Heart left ventricle (tissue), 16 donors: ENCODE measurements at regions not wholly inside any gene's neighbourhood (a gene's known extent, or its start where the extent isn't known, plus 50 kb on each side); places are given as distances from the start of the nearest gene placed in this dataset.

Source experiments
- ATAC-seq, 4 donors: fragments of 200-7000 bp; cut with Tn5 transposase; one replicate each; pipeline ENCODE4 v1.9.1; 2020 to 2022; ENCODE audit warnings: moderate library complexity in 4 of 4, mild to moderate bottlenecking in 3 of 4, moderate number of reproducible peaks in 1 of 4
- DNase-seq, 5 donors: peaks; one replicate each; pipeline ENCODE4 v3.0.0-alpha.2; 2020
- H3K27ac ChIP-seq, 12 donors: fragments of 200-600 bp; sonication (generic) in 4 of 12; one replicate each; pipeline versions ENCODE4 v1.5.0 to v1.8.0; 2016 to 2022; ENCODE audit warnings: mild to moderate bottlenecking in 2 of 12
- H3K27me3 ChIP-seq, 9 donors: fragments of 200-600 bp; sonication (generic) in 2 of 9; one replicate each; pipeline versions ENCODE4 v1.5.1 to v1.8.0; 2016 to 2022; ENCODE audit warnings: mild to moderate bottlenecking in 3 of 9
- H3K36me3 ChIP-seq, 9 donors: fragments of 200-600 bp; sonication (generic) in 2 of 9; one replicate each; pipeline versions ENCODE4 v1.5.0 to v1.8.0; 2018 to 2022; ENCODE audit warnings: mild to moderate bottlenecking in 2 of 9
- H3K4me1 ChIP-seq, 12 donors: fragments of 200-600 bp; sonication (generic) in 4 of 12; one replicate each; pipeline versions ENCODE4 v1.5.0 to v1.8.0; 2016 to 2022; ENCODE audit warnings: mild to moderate bottlenecking in 3 of 12
- H3K4me3 ChIP-seq, 12 donors: fragments of 200-600 bp; sonication (generic) in 4 of 12; one replicate each; pipeline versions ENCODE4 v1.5.0 to v1.8.0; 2017 to 2022; ENCODE audit warnings: mild to moderate bottlenecking in 9 of 12, moderate library complexity in 4 of 12
- H3K9me3 ChIP-seq, 12 donors: fragments of 200-600 bp; sonication (generic) in 4 of 12; one replicate each; pipeline versions ENCODE4 v1.5.0 to v1.8.0; 2016 to 2022; ENCODE audit warnings: mild to moderate bottlenecking in 1 of 12
- CTCF ChIP-seq, 12 donors: fragments of 200-600 bp; sonication (generic) in 4 of 12; IDR thresholded peaks; one replicate each; pipeline versions ENCODE4 v1.5.0 to v1.8.0; 2018 to 2022; ENCODE audit warnings: antibody characterized with exemption in 12 of 12, mild to moderate bottlenecking in 5 of 12
- POLR2A ChIP-seq, 2 donors: fragments of 450-650 bp; IDR thresholded peaks; one replicate each; pipeline ENCODE4 v1.6.1; 2017; ENCODE audit warnings: antibody characterized with exemption in 2 of 2, mild to moderate bottlenecking in 2 of 2, moderate library complexity in 2 of 2
- WGBS, 4 donors: extraction: QIAGEN DNeasy Blood & Tissue Kit in 2 of 4; methylation state at CpG; one replicate each; pipeline versions ENCODE4 v1.1.5 to v1.1.7; 2013 to 2018; 5-methylcytosine and 5-hydroxymethylcytosine counted together
- intact Hi-C, 10 donors: fragments of 100-400 bp; cut with DNase I; formaldehyde crosslinking; loops; one replicate each; pipeline versions ENCODE4 v1.11.1 to v1.14.2; 2022
- donor health status: ischemic (EF 13 %, LVEDD 7.1; RV severe dilation, severe dysfunction).
- donor health status: healthy with polysubstance abuse.
- donor health status: DM: no; HTN: yes; CAD: no.
- donor health status: DM: no; HTN: no; CAD: no.
- donor health status: ischemic (EF 25% LVEDD 6.9; RV normal size, moderate dysfunction).
- donor health status: ischemic (EF 25% LVEDD 5.7; RV mildly dilated, moderate dysfunction).
- donor health status: healthy.
- donor health status: DM: yes; HTN: yes; CAD: no.
- donor health status: ischemic (EF 35%, LVEDD 5.7; RV mildly dilated, moderate dysfunction).
- donor health status: nonischemic (EF 11% LVEDD 7.7; RV severe dilation, severe dysfunction).
- donor health status: DM: yes; HTN: yes; CAD: no.
- donor health status: PGD.
- donor health status: ischemic (EF 29% LVEDD 5.4; RV normal size, mild dysfunction).
- donor health status: nonischemic (EF 23%, LVEDD 6.1; RV moderate dilation, normal function).

DNA sequence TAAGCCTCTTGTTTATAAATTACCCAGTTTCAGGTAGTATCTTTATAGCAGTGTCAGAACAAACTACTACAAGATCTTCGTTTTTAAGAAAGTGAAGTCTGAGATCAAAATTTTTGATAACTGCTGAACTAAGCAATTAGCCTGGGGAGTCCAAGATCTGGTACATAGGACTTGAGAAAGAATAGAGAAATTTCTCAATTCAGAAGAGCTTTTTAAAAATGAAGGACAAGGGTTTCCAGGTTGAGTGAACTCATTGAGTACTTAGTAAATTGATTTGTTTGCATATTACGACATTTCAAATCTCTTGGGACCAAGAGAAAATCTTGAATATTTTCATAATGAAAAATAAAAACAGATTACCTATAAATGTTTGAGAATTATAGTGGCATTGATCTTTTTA lies 386.6 kb upstream of the THRB start:
- TF ChIP-seq CTCF (IDR thresholded peaks at IDR 0.05): no peak
- TF ChIP-seq POLR2A (IDR thresholded peaks at IDR 0.05): no peak
- 85 to 88% (median 86%) methylated on average over 2 of the region's 2 CpGs for WGBS, 4 donors
- no peak for DNase-seq
- Histone ChIP-seq H3K4me1 (no peaks in the 10 kb centered on the region), H3K36me3 (no peaks in the 10 kb centered on the region), H3K9me3 (no peaks in the 10 kb centered on the region), H3K27me3 (peaks cover 0 to 4% (median 0%) of the 10 kb centered on the region in 9 donors), H3K27ac (no peak overlapping the region), H3K4me3 (no peak overlapping the region)
- no peak for ATAC-seq
- intact Hi-C loops: no loop called here

- H3K27me3 ChIP-seq: no peaks in the 10 kb centered on the region
- H3K4me3 ChIP-seq: no peak overlapping the region
- WGBS, 4 donors: 80 to 86% (median 83%) methylated on average over 5 of the region's 5 CpGs
- intact Hi-C loops: no loop called here
- no peaks in the 10 kb centered on the region for H3K9me3 ChIP-seq
- no peak for DNase-seq
- no peak overlapping the region for H3K27ac ChIP-seq
- H3K36me3 ChIP-seq: no peaks in the 10 kb centered on the region
- no peak for ATAC-seq
- TF ChIP-seq POLR2A (IDR thresholded peaks at IDR 0.05) (no peak), CTCF (IDR thresholded peaks at IDR 0.05) (no peak)
- no peaks in the 10 kb centered on the region for H3K4me1 ChIP-seq
These were observed 391.9 kb upstream of the THRB start for GRCh38 chr3:24886501-24886900.

GRCh38 chr3:24890012-24890411 lies 395.4 kb upstream of the THRB start:
- WGBS, 4 donors: 82 to 95% (median 88%) methylated on average over 1 of the region's 1 CpG
- Histone ChIP-seq H3K4me1 (no peaks in the 10 kb centered on the region), H3K27ac (no peak overlapping the region), H3K27me3 (no peaks in the 10 kb centered on the region), H3K9me3 (no peaks in the 10 kb centered on the region), H3K36me3 (no peaks in the 10 kb centered on the region), H3K4me3 (no peak overlapping the region)
- no peak for DNase-seq
- TF ChIP-seq POLR2A (IDR thresholded peaks at IDR 0.05) (no peak), CTCF (IDR thresholded peaks at IDR 0.05) (no peak)
- ATAC-seq: no peak
- intact Hi-C loops: no loop called here

GRCh38 chr3:24899373-24899772 lies 404.7 kb upstream of the THRB start:
- Histone ChIP-seq H3K36me3 (no peaks in the 10 kb centered on the region), H3K9me3 (no peaks in the 10 kb centered on the region), H3K27ac (no peak overlapping the region), H3K4me1 (no peaks in the 10 kb centered on the region), H3K27me3 (no peaks in the 10 kb centered on the region), H3K4me3 (no peak overlapping the region)
- TF ChIP-seq CTCF (IDR thresholded peaks at IDR 0.05) (no peak), POLR2A (IDR thresholded peaks at IDR 0.05) (no peak)
- no peak for ATAC-seq
- WGBS, 4 donors: 70 to 89% (median 83%) methylated on average over 4 of the region's 4 CpGs
- intact Hi-C loops: no loop called here
- DNase-seq: no peak
